ENCODE measurements at regions not wholly inside any gene's neighbourhood (a gene's known extent, or its start where the extent isn't known, plus 50 kb on each side); places are given as distances from the start of the nearest gene placed in this dataset.

GRCh38 chr13:50453188-50453587, 390.3 kb downstream of the DLEU7 start:
- Histone ChIP-seq H3K4me1 (ENCODE audit: control insufficient read depth in 2 of 2, insufficient read depth in 2 of 2, low read length in 2 of 2) (no peaks in the 10 kb centered on the region), H3K36me3 (ENCODE audit: control insufficient read depth in 2 of 3, insufficient read depth in 3 of 3, low read length in 3 of 3) (no peaks in the 10 kb centered on the region), H3K9me3 (ENCODE audit: control insufficient read depth in 2 of 3, low read length in 3 of 3) (no peaks in the 10 kb centered on the region), H3K27me3 (ENCODE audit: control insufficient read depth in 2 of 2, insufficient read depth in 2 of 2, low read length in 2 of 2) (no peaks in the 10 kb centered on the region), H3K4me3 (ENCODE audit: low read length) (no peak overlapping the region), H3K27ac (ENCODE audit: low read depth, low read length) (no peak overlapping the region)
- peaks cover 0 to 4% (median 0%) of the 10 kb centered on the region in 5 donors for H3K27me3 Mint-ChIP-seq
- H3K4me1 Mint-ChIP-seq: peaks cover 0 to 2% (median 0%) of the 10 kb centered on the region in 7 donors
- H3K4me3 Mint-ChIP-seq: no peak overlapping the region
- CTCF ChIA-PET: no interaction called here
- H3K36me3 Mint-ChIP-seq: peaks cover 0 to 4% (median 0%) of the 10 kb centered on the region in 5 donors
- POLR2A ChIA-PET: no interaction called here
- H3K9me3 Mint-ChIP-seq: no peaks in the 10 kb centered on the region
- no peak overlapping the region for H3K27ac Mint-ChIP-seq
- ATAC-seq (no peak), DNase-seq (no peak)
- intact Hi-C loops (cut with micrococcal nuclease): no loop called here

GRCh38 chr13:50456111-50456510, 387.4 kb downstream of the DLEU7 start:
- H3K4me1 Mint-ChIP-seq: peaks cover 0 to 2% (median 0%) of the 10 kb centered on the region in 7 donors
- H3K9me3 ChIP-seq (ENCODE audit: control insufficient read depth in 2 of 3, low read length in 3 of 3): no peaks in the 10 kb centered on the region
- H3K36me3 ChIP-seq (ENCODE audit: control insufficient read depth in 2 of 3, insufficient read depth in 3 of 3, low read length in 3 of 3): no peaks in the 10 kb centered on the region
- no peak for DNase-seq
- H3K27ac ChIP-seq (ENCODE audit: low read depth, low read length): no peak overlapping the region
- ChIA-PET CTCF (no interaction called here), POLR2A (no interaction called here)
- no peak overlapping the region for H3K27ac Mint-ChIP-seq
- H3K4me3 Mint-ChIP-seq: no peak overlapping the region
- peaks cover 0 to 3% of the 10 kb centered on the region in 2 donors for H3K4me1 ChIP-seq (ENCODE audit: control insufficient read depth in 2 of 2, insufficient read depth in 2 of 2, low read length in 2 of 2)
- H3K27me3 Mint-ChIP-seq: peaks cover 0 to under 1% (median 0%) of the 10 kb centered on the region in 5 donors
- H3K9me3 Mint-ChIP-seq: no peaks in the 10 kb centered on the region
- no peaks in the 10 kb centered on the region for H3K27me3 ChIP-seq (ENCODE audit: control insufficient read depth in 2 of 2, insufficient read depth in 2 of 2, low read length in 2 of 2)
- intact Hi-C loops (cut with micrococcal nuclease): no loop called here
- peaks cover 0 to 2% (median 0%) of the 10 kb centered on the region in 5 donors for H3K36me3 Mint-ChIP-seq
- H3K4me3 ChIP-seq (ENCODE audit: low read length): no peak overlapping the region
- no peak for ATAC-seq

GRCh38 chr13:50457415-50458393, 385.8 kb downstream of the DLEU7 start:
- no peak overlapping the region for H3K4me3 Mint-ChIP-seq
- no peak overlapping the region for H3K4me3 ChIP-seq (ENCODE audit: low read length)
- CTCF ChIA-PET: no interaction called here
- H3K36me3 ChIP-seq (ENCODE audit: control insufficient read depth in 2 of 3, insufficient read depth in 3 of 3, low read length in 3 of 3): no peaks in the 10 kb centered on the region
- H3K27me3 ChIP-seq (ENCODE audit: control insufficient read depth in 2 of 2, insufficient read depth in 2 of 2, low read length in 2 of 2): no peaks in the 10 kb centered on the region
- H3K9me3 Mint-ChIP-seq: no peaks in the 10 kb centered on the region
- H3K4me1 Mint-ChIP-seq: peaks cover 0 to 2% (median 0%) of the 10 kb centered on the region in 7 donors
- no peak overlapping the region for H3K27ac ChIP-seq (ENCODE audit: low read depth, low read length)
- intact Hi-C loops (cut with micrococcal nuclease): no loop called here
- POLR2A ChIA-PET: interaction anchor here (0.7 kb wide), 1 partner anchor 1094 kb away, joined by 3 read pairs; no protein-coding TSS in a partner anchor
- no peak for ATAC-seq
- H3K9me3 ChIP-seq (ENCODE audit: control insufficient read depth in 2 of 3, low read length in 3 of 3): no peaks in the 10 kb centered on the region
- H3K27me3 Mint-ChIP-seq: peaks cover 0 to 11% (median 0%) of the 10 kb centered on the region in 5 donors
- no peak overlapping the region for H3K27ac Mint-ChIP-seq
- H3K36me3 Mint-ChIP-seq: peaks cover 0 to 2% (median 0%) of the 10 kb centered on the region in 5 donors
- no peak for DNase-seq
- H3K4me1 ChIP-seq (ENCODE audit: control insufficient read depth in 2 of 2, insufficient read depth in 2 of 2, low read length in 2 of 2): peaks cover 0 to 3% of the 10 kb centered on the region in 2 donors

GRCh38 chr13:50459046-50459445, 384.4 kb downstream of the DLEU7 start:
- DNase-seq (no peak), ATAC-seq (no peak)
- Mint-ChIP-seq H3K4me1 (peaks cover 0 to 1% (median 0%) of the 10 kb centered on the region in 7 donors), H3K27ac (no peak overlapping the region), H3K36me3 (peaks cover 0 to 2% (median 0%) of the 10 kb centered on the region in 5 donors), H3K4me3 (no peak overlapping the region), H3K27me3 (peaks cover 0 to 12% (median 0%) of the 10 kb centered on the region in 5 donors), H3K9me3 (no peaks in the 10 kb centered on the region)
- ChIA-PET POLR2A (no interaction called here), CTCF (no interaction called here)
- Histone ChIP-seq H3K4me1 (ENCODE audit: control insufficient read depth in 2 of 2, insufficient read depth in 2 of 2, low read length in 2 of 2) (peaks cover 0 to 3% of the 10 kb centered on the region in 2 donors), H3K27ac (ENCODE audit: low read depth, low read length) (no peak overlapping the region), H3K9me3 (ENCODE audit: control insufficient read depth in 2 of 3, low read length in 3 of 3) (no peaks in the 10 kb centered on the region), H3K36me3 (ENCODE audit: control insufficient read depth in 2 of 3, insufficient read depth in 3 of 3, low read length in 3 of 3) (no peaks in the 10 kb centered on the region), H3K27me3 (ENCODE audit: control insufficient read depth in 2 of 2, insufficient read depth in 2 of 2, low read length in 2 of 2) (no peaks in the 10 kb centered on the region), H3K4me3 (ENCODE audit: low read length) (no peak overlapping the region)
- intact Hi-C loops (cut with micrococcal nuclease): no loop called here

GRCh38 chr13:50459658-50460057, 383.8 kb downstream of the DLEU7 start:
- intact Hi-C loops (cut with micrococcal nuclease): no loop called here
- Histone ChIP-seq H3K36me3 (ENCODE audit: control insufficient read depth in 2 of 3, insufficient read depth in 3 of 3, low read length in 3 of 3) (no peaks in the 10 kb centered on the region), H3K4me1 (ENCODE audit: control insufficient read depth in 2 of 2, insufficient read depth in 2 of 2, low read length in 2 of 2) (peaks cover 0 to 3% of the 10 kb centered on the region in 2 donors), H3K27ac (ENCODE audit: low read depth, low read length) (no peak overlapping the region), H3K4me3 (ENCODE audit: low read length) (no peak overlapping the region), H3K9me3 (ENCODE audit: control insufficient read depth in 2 of 3, low read length in 3 of 3) (no peaks in the 10 kb centered on the region), H3K27me3 (ENCODE audit: control insufficient read depth in 2 of 2, insufficient read depth in 2 of 2, low read length in 2 of 2) (no peaks in the 10 kb centered on the region)
- Mint-ChIP-seq H3K9me3 (no peaks in the 10 kb centered on the region), H3K36me3 (peaks cover 0 to 2% (median 0%) of the 10 kb centered on the region in 5 donors), H3K4me1 (peaks cover 0 to 1% (median 0%) of the 10 kb centered on the region in 7 donors), H3K4me3 (no peak overlapping the region), H3K27me3 (peaks cover 0 to 18% (median 0%) of the 10 kb centered on the region in 5 donors), H3K27ac (no peak overlapping the region)
- ATAC-seq (no peak), DNase-seq (no peak)
- ChIA-PET POLR2A (no interaction called here), CTCF (no interaction called here)

- CTCF ChIA-PET: interaction anchor here (0.5 kb wide), 1 partner anchor 451 kb away, joined by 4 read pairs; no protein-coding TSS in a partner anchor
- H3K9me3 Mint-ChIP-seq: no peaks in the 10 kb centered on the region
- Histone ChIP-seq H3K4me1 (ENCODE audit: control insufficient read depth in 2 of 2, insufficient read depth in 2 of 2, low read length in 2 of 2) (peaks cover 0 to 3% of the 10 kb centered on the region in 2 donors), H3K27me3 (ENCODE audit: control insufficient read depth in 2 of 2, insufficient read depth in 2 of 2, low read length in 2 of 2) (no peaks in the 10 kb centered on the region), H3K9me3 (ENCODE audit: control insufficient read depth in 2 of 3, low read length in 3 of 3) (no peaks in the 10 kb centered on the region), H3K36me3 (ENCODE audit: control insufficient read depth in 2 of 3, insufficient read depth in 3 of 3, low read length in 3 of 3) (no peaks in the 10 kb centered on the region), H3K4me3 (ENCODE audit: low read length) (no peak overlapping the region), H3K27ac (ENCODE audit: low read depth, low read length) (no peak overlapping the region)
- H3K36me3 Mint-ChIP-seq: peaks cover 0 to 2% (median 0%) of the 10 kb centered on the region in 5 donors
- no peak overlapping the region for H3K27ac Mint-ChIP-seq
- POLR2A ChIA-PET: no interaction called here
- no peak for ATAC-seq
- peaks cover 0 to 1% (median 0%) of the 10 kb centered on the region in 7 donors for H3K4me1 Mint-ChIP-seq
- DNase-seq: no peak
- H3K4me3 Mint-ChIP-seq: no peak overlapping the region
- H3K27me3 Mint-ChIP-seq: peaks cover 0 to 18% (median 0%) of the 10 kb centered on the region in 5 donors
- intact Hi-C loops (cut with micrococcal nuclease): no loop called here
Measured at GRCh38 chr13:50460358-50460757, 383.1 kb downstream of the DLEU7 start.

Data from naive thymus-derived CD4-positive, alpha-beta T cell (primary cell).